ENCODE measurements at regions not wholly inside any gene's neighbourhood (a gene's known extent, or its start where the extent isn't known, plus 50 kb on each side); places are given as distances from the start of the nearest gene placed in this dataset.

GRCh38 chr5:159417170-159417569 lies 86.9 kb upstream of the IL12B start:
- TF ChIP-seq CTCF (IDR thresholded peaks at IDR 0.05) (no peak), POLR2A (IDR thresholded peaks at IDR 0.05) (no peak), EP300 (IDR thresholded peaks at IDR 0.05) (no peak), POLR2AphosphoS5 (IDR thresholded peaks at IDR 0.05) (no peak)

All from gastroesophageal sphincter (tissue), 3 donors.